GM21447 (cell line): ENCODE measurements at regions not wholly inside any gene's neighbourhood (a gene's known extent, or its start where the extent isn't known, plus 50 kb on each side); places are given as distances from the start of the nearest gene placed in this dataset.

Source experiments
- ATAC-seq: cut with Tn5 transposase; IDR thresholded peaks from one replicate; pipeline ENCODE4 v1.9.1; 2021; ENCODE audit not compliant: unreplicated experiment

DNA sequence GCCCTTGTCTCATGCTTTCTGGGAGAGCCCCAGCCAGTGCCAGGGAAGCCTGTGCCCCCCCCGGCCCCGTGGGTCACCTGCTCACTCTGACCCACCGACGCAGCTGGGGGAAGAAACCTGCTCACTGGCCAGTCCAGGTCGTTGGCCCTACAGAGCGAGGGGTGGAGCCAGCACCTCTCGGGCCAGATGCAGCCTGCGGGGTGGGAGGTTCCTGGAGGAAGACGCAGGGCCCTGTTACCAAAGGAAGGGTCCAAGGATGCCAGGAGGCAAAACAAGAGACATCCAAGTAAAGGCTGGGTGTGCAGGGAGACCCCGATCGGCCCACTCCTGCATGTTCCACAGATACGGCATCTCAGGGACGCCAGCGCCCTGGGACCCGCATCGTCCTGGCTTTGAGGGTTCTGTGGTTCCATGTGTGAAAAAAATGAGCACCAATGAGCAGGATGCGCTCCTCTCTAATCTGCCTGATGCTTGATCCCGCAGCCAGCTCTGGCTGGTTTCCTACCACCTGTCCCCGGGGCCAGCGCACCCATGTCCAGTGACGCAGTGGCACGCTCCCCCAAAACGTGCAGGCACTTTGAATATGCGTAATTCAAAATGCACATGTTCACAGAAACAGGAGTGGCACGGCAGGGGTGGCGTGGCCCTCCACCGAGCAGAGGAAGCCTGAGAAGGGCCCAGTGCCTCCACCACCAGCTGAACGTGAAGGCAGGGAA lies 66.0 kb upstream of the GALNT9 start:
- no peak for ATAC-seq

DNA sequence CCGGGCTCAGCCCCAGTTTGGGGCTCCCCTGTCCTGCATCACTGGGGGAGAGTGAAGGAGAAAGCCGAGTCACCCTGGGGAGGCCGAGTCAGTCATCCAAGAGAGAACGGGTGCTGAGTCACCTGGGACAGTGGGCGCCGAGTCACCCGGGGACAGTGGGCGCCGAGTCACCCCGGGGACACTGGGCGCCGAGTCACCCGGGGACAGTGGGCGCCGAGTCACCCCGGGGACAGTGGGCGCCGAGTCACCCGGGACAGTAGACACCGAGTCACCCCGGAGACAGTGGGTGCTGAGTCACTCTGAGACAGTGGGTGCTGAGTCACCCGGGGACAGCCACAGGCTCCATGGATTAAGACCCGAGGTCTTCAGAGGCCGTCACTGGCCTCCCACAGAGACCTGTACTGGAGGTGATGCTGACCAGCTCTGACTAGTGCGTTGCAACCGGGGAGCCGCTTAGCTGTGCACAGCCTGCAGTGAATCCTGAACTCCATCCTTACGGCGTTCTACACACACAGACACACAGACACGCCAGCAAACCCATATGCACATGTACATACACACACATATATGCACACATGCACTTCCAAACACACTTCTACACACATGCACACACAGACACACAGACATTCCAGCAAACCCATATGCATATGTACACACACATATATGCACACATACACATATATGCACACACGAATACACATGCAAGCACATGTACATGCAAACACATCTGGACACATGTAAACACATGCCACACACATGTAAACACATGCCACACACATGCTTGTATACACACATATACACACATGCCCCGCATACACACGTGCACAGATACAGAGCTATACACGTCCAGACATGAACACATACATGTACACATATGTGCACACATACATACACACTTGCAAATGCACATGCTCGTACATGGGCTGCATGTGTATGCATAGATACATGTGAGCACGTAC lies 64.9 kb upstream of the GALNT9 start:
- ATAC-seq, result no peak

DNA sequence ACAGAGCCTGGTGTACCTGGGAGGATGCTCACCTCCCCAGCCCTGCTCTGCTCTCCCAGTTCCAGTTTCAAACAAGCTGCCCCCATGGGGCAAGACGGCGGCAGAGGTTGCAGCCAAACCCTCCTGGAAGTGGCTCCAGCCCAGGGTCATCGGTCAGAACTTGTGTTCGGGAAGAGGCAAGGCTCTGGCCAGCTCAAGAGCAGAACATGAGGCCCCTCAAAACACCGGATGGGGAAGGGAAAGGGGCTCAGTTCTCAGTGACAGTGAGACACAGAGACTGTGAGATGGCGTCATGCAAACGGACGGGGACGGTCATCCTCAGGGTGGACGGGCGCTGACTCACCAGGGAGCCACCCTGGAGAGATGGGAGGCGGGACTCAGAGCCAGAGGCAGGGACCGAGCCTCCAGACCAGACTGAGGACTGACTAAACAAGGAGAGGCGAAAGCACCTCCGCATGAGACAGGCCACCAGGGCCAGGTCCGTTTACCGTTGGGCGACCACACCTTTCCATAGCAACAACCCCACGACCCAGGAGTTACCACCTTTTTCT lies 63.9 kb upstream of the GALNT9 start:
- ATAC-seq, result no peak

DNA sequence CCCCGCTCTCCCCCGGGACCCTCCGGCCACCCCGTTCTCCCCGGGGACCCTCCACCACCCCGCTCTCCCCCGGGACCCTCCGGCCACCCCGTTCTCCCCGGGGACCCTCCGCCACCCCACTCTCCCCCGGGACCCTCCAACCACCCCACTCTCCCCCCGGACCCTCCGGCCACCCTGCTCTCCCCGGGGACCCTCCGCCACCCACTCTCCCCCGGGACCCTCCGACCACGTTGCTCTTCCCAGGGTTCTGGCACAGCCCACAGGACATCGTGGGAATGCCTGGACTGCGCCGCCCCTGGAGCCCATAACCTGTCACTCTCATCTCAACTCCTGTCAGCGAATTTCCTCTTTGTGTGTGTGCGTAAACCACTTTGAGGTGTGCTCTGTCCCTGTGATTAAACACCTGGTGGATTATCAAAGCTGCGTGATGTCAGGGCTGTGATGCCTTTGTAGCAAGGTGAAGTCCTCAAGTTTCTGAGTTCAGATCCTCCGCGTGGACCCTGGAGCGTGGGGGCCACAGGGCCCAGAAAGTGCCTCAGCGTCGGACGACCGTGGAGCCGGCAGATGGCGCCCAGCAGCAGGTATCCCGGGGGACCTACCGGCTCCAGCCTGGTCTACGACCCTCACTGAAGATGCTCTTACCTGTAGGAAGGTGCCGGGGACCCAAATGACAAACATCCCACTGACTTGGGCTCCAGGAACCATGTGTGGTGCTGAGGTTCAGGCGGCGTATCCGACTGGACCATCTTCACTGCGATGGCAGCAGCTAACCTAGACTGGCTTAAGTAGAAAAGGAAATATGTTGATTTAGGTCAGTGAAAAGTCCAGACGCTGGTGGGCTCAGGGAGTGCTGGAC lies 63.2 kb upstream of the GALNT9 start:
- no peak for ATAC-seq

DNA sequence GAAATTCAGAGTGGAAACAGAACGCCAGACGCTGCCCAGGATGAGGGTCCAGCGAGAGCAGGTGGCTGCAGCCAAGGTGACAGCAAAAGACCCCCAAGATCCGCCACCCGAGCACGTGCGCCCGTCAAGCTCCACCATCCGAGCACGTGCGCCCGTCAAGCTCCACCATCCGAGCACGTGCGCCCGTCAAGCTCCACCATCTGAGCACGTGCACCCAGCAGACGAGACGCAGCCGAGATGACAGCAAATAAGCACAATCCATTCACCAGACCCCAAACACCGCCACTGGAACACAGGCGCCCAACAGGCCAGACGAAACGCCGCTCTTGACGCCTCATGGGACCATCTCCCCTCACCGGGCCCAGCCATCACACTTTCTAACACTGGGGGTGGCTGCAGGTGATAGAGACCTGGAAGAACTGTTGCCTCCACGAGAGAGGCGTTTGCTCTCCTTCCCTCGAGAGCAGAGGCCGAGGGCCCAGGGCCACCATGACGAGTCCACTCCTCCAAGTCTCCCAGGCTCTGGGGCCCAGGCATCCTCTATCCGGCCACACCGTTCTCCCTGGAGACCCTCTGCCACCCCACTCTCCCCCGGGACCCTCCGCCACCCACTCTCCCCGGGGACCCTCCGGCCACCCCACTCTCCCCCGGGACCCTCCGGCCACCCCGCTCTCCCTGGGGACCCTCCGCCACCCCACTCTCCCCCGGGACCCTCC lies 62.1 kb upstream of the GALNT9 start:
- no peak for ATAC-seq

DNA sequence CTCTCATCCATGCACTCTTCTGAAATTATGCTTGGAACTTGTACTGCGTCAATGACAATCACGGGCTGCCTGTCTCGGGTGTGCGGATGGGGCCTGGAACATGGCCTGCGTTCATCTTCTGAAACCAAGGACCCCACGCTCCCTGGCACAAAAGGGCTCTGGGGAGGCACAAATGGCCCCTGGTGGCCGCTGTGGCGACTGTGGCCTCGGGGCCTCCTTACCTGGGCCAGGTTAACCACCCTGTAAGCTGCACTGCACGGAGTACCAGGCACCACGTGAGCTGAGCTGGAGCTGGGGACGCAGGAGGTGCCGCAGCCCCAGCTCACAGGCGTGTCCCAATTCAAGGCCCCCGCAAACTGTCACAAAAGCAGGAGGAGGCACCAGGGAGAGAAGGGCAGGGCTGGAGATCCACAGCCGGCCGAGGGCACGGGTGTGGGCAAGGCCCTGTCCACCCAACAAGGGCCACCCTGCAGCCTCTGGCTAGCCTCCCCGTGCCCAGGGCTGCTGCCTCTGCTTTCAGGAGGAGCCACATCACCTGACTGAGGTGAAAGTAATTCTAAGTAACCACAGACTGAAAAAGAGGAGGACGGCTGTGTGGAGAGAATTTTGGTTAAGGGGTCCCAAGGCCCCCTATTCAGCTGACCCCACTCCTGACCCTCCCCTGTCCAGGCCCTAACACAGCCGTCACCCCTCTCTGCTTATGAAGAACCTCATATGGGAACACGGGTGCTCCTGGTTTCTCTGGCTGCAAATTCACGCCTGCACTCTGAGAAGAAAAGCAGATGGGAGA lies 61.1 kb upstream of the GALNT9 start:
- ATAC-seq, result no peak

DNA sequence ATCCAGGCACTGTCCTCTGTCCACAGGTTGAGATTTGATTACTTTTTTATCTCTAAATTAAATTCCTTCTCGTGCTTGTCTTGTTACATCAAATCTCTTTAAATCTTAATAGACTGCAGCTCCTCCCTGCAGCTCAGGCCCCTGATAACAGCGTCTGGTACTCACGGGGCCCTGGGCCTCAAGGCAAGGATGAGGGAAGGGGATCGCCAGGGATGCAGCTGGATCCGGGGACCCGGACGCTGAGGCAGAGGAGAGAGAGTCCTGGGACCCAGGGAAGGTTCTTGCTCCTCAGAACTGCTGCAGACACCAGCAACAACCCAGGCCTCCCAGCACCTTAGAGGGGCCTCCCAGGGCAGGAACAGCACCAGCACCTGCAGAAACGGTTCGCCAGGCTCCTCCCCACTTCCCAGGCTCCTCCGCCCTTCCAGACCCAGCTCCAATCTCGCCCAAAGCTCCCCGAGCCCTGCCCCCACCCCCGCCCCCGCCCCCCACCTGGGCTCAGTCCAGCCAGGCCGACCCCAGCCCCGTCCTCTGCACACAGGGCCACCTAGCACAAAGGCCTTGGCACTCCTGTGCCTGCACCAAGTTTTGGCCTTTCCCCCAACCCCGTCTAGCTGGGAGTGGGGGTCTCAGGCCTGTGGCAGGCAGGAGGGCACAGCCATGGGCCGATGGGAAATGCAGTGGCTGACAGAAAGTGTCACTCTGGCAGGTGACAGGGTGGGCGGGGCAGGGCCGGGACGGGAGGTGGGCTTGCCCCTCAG lies 60.3 kb upstream of the GALNT9 start:
- no peak for ATAC-seq

DNA sequence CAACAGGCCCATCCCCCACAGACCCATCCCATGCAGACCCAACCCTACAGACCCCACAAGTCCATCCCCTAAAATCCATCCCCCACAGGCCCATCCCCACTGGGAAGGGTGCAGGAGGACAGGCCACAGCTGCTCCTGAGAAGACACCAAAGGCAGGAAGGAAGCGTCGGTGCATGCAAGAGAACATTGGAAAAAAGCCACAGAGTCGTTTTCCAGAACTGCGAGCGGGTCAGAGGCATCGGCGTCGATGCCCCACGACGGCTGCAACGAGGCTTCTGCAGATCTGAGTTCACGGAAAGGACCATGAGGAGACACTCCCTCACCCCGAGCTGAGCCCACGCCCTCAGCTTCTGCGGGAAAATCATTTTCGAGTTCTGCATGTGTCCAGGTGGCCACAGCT lies 59.6 kb upstream of the GALNT9 start:
- no peak for ATAC-seq

DNA sequence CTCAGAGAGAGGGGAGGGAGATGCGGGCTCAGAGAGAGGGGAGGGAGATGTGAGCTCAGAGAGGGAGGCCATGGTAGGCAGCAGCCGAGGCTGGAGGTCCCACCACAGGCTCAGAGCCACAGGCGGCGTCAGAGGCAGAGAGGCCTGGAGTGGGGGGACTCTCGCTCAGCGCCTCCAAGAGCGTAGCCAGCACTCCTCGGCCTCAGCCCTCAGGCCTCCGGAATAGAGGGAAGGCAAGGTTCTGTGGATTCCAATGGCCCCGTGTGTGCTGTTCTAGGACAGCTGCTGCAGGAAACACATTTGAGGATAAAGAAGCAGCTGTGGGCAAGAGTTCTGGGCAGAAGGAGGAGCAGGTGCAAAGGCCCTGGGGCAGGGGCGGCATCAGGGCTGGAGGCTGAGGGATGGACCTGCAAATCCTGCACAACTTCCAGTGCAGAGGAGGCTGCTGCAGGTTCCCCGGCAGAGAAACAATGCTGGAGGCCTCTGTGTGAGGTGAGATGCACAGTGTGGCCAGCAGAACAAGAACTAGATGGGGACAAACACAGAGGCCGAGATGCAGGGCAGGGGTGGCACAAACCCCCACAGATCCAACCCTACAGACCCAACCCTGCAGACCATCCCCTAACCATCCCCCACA lies 59.1 kb upstream of the GALNT9 start:
- ATAC-seq, result no peak

DNA sequence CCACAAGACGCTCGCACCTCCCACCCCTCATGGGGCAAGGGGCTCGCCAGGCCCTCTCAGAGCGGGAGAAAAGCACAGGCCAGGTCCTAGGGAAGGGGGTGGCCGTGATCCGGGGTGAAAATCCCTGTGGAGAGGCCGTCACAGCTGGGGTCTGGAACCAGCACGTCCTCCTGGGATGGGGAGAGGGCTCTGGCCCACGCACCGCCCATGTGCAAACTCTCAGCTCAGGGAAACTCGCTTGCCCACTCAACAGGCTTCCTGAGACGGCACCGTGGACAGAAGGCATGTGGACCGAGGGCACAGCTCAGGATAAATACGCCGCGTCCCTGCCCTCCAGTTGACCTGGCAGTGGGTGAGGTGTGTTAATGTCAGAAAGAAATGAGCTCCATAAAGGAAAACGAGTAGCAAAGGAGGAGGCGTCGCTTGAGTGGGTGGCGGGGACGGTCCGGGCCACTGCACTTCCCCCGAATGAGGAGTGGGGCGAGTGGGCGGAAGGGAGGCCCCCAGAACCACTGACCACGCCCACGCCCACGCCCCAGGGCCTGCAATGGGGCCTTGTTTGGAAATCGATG lies 57.6 kb upstream of the GALNT9 start:
- ATAC-seq, result no peak

DNA sequence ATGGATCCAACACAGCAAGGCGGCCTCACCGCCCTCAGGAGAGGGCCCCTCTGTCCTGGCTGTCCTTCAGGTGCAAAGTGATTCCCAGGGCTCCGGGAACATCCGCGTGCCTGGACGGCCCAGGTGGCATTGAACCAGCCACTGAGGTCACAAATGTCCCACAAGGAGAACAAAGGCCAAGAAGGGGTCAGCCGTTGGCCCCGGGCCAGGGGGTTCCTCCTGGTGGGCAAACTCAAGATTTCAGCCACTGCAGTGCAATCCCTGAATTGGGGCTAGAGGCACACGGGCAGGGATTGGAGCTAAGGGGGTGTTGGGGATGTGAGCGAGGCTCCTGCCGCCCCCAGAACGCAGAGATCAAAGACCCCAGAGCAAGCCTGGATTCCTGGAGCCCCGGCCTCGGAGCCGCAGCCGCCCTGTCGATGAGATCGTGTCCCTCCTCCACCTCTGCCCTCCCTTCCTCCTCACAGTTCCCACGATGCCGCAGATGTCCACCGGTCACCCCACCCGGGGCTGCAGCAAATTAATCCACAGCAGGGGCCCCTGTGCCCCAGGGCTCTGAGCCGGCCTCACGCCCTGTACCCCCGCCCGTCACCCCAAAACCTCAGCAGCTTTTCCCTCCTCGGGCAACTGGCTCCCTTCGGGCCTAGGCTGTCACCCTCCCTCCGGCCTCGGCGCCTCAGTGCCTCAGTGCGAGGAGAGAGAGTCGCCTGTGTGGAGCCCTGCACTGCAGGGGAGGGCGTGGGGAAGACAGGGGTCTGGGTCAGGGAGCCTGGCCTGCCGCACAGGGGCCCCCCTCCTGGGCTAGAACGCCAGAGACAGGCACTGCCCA lies 56.7 kb upstream of the GALNT9 start:
- no peak for ATAC-seq

DNA sequence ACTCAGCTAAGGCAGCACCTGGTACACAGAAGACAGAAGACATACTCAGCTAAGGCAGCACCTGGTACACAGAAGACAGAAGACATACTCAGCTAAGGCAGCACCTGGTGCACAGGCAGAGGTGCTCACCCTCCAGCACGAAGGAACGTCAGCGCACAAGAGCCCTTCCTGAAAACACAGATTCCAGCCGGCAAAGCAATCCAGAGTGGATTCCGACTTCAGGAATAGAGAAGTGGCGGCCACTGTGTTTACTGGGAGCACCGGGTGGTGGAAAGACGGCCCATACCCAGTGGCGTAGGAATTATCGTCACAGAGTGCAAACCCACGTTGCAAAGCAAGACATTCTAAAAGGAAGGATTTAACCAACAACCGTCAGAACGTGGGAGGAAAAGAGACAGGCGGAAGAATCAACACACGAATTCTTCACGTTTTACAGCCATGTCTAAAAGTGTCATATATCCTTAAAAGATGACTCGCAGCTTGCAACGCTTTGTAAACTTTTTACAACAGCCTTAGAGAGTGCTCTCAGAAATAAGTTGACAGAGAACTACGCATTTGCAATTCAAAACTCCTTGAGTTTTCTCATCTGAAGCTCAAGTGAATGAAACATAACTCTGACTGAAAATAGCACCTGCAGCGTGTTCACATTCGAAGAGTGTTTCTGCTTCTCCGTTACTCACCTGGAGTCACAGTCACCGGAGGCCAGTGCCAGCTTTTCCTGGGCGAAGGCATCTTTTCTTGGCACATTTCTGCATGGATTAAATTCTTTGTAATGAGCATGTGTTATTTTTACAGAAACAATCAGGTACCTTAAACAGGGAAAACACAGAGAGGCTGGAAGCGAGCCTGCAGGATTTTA lies 55.8 kb upstream of the GALNT9 start:
- ATAC-seq, result no peak

DNA sequence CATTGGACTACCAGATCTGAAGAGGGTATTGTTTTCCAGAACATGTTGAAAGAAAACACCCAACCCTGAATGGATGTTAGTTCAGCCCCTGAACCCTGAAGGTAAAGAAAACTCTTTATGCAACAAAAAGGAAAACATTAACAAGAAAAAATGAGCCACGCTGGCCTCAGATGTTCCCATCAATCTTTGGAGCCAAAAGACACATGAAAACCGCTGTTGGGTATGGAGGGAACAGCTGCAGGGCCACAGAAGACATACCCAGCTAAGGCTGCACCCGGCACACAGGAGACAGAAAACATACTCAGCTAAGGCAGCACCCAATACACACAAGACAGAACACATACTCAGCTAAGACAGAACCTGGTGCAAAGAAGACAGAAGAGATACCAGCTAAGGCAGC lies 51.3 kb upstream of the GALNT9 start:
- ATAC-seq, result no peak

DNA sequence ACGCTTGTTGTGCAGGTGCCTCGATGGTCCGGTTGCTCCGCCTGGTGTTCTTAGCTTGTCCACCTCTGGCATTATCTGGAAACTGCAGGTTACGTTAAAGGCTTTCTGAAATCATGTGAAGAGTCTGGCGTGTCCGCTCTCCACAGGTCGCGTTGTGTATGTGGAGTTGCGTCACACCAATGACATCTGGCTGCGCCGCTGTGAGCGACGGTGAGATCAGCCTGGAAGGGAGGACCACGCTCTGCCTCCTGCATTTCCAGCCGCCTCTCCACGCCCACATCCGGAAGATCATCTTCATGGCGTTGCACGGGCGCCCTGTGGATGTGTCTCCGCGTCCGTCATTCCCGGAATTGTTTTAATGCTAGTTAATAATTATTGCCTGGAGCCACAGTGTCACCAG lies 50.6 kb upstream of the GALNT9 start:
- ATAC-seq, result no peak

DNA sequence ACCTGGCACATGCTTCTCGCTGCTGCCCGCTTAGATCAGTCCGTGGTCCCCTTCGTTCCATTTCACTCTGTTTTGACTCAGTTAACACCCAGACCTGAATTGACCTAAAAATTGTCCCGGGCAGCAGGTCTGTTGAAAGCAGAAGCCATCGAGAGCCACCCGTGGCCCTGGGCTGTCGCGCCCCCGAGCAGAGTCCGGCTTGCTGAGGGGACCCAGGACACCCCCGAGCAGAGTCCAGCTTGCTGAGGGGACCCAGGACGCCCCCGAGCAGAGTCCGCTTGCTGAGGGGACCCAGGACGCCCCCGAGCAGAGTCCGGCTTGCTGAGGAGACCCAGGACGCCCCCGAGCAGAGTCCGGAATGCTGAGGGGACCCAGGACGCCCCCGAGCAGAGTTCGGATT lies 50.2 kb upstream of the GALNT9 start:
- ATAC-seq, result no peak
